Suprapubic skin (tissue), 4 donors: ENCODE measurements at regions not wholly inside any gene's neighbourhood (a gene's known extent, or its start where the extent isn't known, plus 50 kb on each side); places are given as distances from the start of the nearest gene placed in this dataset.

Experiments
- DNase-seq, 2 donors: peaks; one replicate each; pipeline ENCODE4 v3.0.0-alpha.2; 2019; ENCODE audit warnings: low spot score in 2 of 2
- H3K27ac ChIP-seq: fragments of 200-600 bp; sonication (generic); one replicate; pipeline ENCODE4 v1.5.1; 2019
- H3K27me3 ChIP-seq: fragments of 200-600 bp; sonication (generic); one replicate; pipeline ENCODE4 v1.5.1; 2019
- H3K36me3 ChIP-seq: fragments of 200-600 bp; sonication (generic); one replicate; pipeline ENCODE4 v1.5.1; 2019
- H3K4me1 ChIP-seq: fragments of 200-600 bp; sonication (generic); one replicate; pipeline ENCODE4 v1.5.1; 2019
- H3K4me3 ChIP-seq: fragments of 200-600 bp; sonication (generic); one replicate; pipeline ENCODE4 v1.5.1; 2019; ENCODE audit warnings: mild to moderate bottlenecking
- H3K9me3 ChIP-seq: fragments of 200-600 bp; sonication (generic); one replicate; pipeline ENCODE4 v1.5.1; 2019
- EP300 ChIP-seq: sonication (generic); formaldehyde crosslinking; IDR thresholded peaks from one replicate; pipeline ENCODE4 v1.6.1; 2017; ENCODE audit warnings: antibody characterized with exemption
- POLR2A ChIP-seq, 2 donors: fragments of 450-650 bp; IDR thresholded peaks; one replicate each; pipeline ENCODE4 v1.6.1; 2017; ENCODE audit warnings: antibody characterized with exemption in 2 of 2, mild to moderate bottlenecking in 2 of 2, moderate library complexity in 2 of 2
- POLR2AphosphoS5 ChIP-seq, 3 donors: sonication (generic); formaldehyde crosslinking; IDR thresholded peaks; one replicate each; pipeline ENCODE4 v1.6.1; 2017; ENCODE audit warnings: antibody characterized with exemption in 3 of 3
- WGBS: methylation state at CpG from one replicate; pipeline ENCODE4 v1.1.5; 2018; 5-methylcytosine and 5-hydroxymethylcytosine counted together
- TF ChIP-seq, protein P1 (sequence below), 2 donors: fragments of 200-600 bp in 1 of 2; fragments of 450-650 bp in 1 of 2; sonication (generic) in 1 of 2; IDR thresholded peaks; one replicate each; pipeline ENCODE4 v1.5.1; 2016 to 2019; ENCODE audit warnings: antibody characterized with exemption in 2 of 2, mild to moderate bottlenecking in 1 of 2, moderate library complexity in 1 of 2

DNA sequence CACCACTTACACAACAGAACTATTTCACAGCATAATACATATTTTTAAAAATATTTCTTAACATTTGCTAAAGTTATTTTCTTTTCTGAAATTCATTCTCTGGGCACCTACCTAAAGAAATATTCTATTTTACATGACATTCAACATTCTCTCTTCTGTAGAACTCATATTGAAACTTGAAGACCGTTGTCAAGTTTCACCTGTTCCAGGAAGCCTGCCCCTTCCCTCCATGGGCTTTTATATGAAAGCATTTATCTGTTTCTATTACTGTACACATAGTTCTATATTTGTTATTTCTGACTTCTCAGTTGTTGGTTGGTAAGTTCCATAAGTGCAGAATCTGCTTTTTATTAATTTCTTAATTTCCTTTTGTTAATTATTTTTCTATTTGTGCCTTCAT, 204.3 kb upstream of the ALCAM start:
- no peaks in the 10 kb centered on the region for H3K36me3 ChIP-seq
- 88% methylated on average over 1 of the region's 1 CpG for WGBS
- H3K27ac ChIP-seq: no peak overlapping the region
- DNase-seq: no peak
- H3K27me3 ChIP-seq: no peaks in the 10 kb centered on the region
- no peaks in the 10 kb centered on the region for H3K4me1 ChIP-seq
- TF ChIP-seq POLR2AphosphoS5 (IDR thresholded peaks at IDR 0.05) (no peak), POLR2A (IDR thresholded peaks at IDR 0.05) (no peak), EP300 (no peak)
- TF ChIP-seq, protein P1, sequence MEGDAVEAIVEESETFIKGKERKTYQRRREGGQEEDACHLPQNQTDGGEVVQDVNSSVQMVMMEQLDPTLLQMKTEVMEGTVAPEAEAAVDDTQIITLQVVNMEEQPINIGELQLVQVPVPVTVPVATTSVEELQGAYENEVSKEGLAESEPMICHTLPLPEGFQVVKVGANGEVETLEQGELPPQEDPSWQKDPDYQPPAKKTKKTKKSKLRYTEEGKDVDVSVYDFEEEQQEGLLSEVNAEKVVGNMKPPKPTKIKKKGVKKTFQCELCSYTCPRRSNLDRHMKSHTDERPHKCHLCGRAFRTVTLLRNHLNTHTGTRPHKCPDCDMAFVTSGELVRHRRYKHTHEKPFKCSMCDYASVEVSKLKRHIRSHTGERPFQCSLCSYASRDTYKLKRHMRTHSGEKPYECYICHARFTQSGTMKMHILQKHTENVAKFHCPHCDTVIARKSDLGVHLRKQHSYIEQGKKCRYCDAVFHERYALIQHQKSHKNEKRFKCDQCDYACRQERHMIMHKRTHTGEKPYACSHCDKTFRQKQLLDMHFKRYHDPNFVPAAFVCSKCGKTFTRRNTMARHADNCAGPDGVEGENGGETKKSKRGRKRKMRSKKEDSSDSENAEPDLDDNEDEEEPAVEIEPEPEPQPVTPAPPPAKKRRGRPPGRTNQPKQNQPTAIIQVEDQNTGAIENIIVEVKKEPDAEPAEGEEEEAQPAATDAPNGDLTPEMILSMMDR (IDR thresholded peaks at IDR 0.05): no peak
- H3K9me3 ChIP-seq: no peaks in the 10 kb centered on the region
- H3K4me3 ChIP-seq: no peak overlapping the region

DNA sequence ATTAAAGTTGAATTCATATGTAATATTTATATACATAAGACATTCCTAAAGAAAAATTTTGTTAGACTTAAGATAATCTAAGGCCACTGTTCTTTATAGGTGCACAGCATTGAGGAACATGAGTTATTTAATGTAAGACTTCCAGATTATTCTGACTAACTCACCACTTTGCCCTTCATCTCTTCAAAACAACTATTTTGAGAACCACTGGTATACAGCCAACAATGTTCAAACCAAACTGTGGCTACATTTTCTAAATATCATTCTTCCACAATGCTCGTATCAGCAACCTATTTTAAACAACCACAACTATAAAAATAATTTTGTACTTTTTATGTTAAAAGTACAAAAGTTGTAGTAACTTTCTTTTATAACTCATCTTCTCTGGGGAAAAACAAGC, 199.8 kb upstream of the ALCAM start:
- TF ChIP-seq, protein P1 (IDR thresholded peaks at IDR 0.05): no peak
- TF ChIP-seq EP300: no peak
- no peak for DNase-seq
- Histone ChIP-seq H3K27me3 (no peaks in the 10 kb centered on the region), H3K9me3 (no peaks in the 10 kb centered on the region), H3K36me3 (no peaks in the 10 kb centered on the region), H3K27ac (no peak overlapping the region), H3K4me1 (no peaks in the 10 kb centered on the region), H3K4me3 (no peak overlapping the region)
- 54% methylated on average over 1 of the region's 1 CpG for WGBS

DNA sequence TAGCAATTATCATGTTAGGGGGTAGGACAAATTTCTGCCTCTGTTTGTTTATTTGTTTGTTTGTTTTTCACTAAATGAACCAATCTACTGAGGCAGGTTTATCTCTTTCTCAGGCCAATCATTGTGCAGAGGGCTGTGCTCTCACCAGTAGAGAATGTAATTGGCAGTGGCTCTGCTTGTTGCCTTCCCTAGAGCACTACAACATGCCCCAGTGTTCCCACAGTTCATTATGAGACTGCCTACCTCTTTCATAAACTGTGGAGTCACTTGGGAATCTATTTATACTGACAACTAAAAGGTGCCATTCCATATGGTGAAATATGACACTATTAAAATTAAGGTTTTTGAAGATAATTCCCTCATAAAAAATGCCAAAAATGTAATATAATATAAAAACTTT, 196.3 kb upstream of the ALCAM start:
- Histone ChIP-seq H3K4me1 (no peaks in the 10 kb centered on the region), H3K27ac (no peak overlapping the region), H3K36me3 (no peaks in the 10 kb centered on the region), H3K9me3 (no peaks in the 10 kb centered on the region), H3K4me3 (no peak overlapping the region), H3K27me3 (no peaks in the 10 kb centered on the region)
- TF ChIP-seq POLR2A (IDR thresholded peaks at IDR 0.05) (no peak), EP300 (no peak), POLR2AphosphoS5 (IDR thresholded peaks at IDR 0.05) (no peak)
- DNase-seq: no peak

DNA sequence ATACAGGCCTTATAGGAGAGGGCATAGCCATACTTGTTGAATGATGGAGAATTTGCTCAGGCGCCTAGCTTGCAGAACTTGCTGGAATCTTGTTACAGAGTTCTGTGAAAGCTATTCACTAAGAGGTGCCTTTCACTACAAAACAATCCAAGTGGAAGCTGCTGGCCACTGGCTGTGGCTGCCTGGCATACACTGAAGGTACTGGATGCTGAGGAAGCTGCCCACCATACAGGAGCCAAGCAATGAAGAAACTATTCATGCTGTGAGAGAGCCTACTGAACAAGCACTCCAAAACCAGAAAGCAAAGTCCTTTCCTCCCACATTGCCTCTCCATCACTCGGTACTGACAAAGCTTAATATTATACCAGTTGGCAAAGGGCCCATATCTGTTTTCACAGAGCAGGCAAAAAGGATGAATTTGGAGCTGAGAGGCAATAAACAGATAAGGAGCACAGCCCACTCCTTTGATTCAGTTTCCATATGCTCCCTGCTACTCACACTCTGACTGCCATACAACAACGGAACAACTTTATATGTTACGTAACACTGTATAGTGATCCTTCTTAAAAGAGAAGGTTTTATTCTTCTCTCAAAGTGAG, 192.6 kb upstream of the ALCAM start:
- Histone ChIP-seq H3K4me3 (no peak overlapping the region), H3K27me3 (no peaks in the 10 kb centered on the region), H3K9me3 (no peaks in the 10 kb centered on the region), H3K36me3 (no peaks in the 10 kb centered on the region), H3K4me1 (no peaks in the 10 kb centered on the region), H3K27ac (no peak overlapping the region)
- DNase-seq: no peak
- TF ChIP-seq POLR2A (IDR thresholded peaks at IDR 0.05): no peak
- 74% methylated on average over 4 of the region's 4 CpGs for WGBS

DNA sequence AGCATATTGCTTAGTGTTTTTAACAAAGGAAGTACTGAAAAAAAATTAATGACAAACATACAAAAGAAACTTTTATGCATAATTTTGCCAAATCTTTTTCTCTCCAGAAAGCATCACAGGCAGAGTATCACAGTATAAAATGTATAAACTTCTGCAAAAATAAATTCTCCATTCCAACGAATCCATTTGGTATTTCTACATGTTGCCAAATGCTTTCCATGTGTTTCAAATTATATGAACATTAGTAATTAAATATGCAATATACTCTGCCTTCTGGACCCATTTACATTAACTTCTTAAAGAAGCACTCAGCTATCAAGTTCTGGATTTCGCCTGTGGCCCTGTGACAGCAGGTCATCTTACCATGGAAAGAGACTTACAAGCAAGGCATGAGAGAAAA, 189.1 kb upstream of the ALCAM start:
- no peaks in the 10 kb centered on the region for H3K9me3 ChIP-seq
- no peaks in the 10 kb centered on the region for H3K36me3 ChIP-seq
- no peak for DNase-seq
- no peak overlapping the region for H3K27ac ChIP-seq
- H3K27me3 ChIP-seq: no peaks in the 10 kb centered on the region
- H3K4me3 ChIP-seq: no peak overlapping the region
- no peak for TF ChIP-seq EP300
- TF ChIP-seq POLR2A (IDR thresholded peaks at IDR 0.05): no peak
- TF ChIP-seq, protein P1 (IDR thresholded peaks at IDR 0.05): no peak
- no peak for TF ChIP-seq POLR2AphosphoS5 (IDR thresholded peaks at IDR 0.05)
- H3K4me1 ChIP-seq: no peaks in the 10 kb centered on the region
- 55% methylated on average over 2 of the region's 2 CpGs for WGBS

DNA sequence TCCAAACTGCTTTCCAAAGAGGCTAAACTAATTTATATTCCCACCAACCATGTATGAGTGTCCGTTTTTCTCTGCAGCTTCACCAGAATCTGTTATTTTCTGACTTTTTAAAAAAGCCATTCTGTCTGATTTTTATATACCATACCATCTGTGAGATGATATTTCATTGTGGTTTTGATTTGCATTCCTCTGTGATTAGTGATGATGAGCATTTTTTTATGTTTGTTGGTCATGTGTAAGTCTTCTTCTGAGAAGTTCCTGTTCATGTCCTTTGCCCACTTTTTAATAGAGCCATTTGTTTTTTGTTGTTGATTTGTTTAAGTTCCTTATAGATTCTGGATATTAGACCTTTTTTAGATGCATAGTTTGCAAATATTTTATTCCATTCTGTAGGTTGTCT, 179.4 kb upstream of the ALCAM start:
- 81% methylated on average over 1 of the region's 1 CpG for WGBS
- TF ChIP-seq EP300 (no peak), POLR2A (IDR thresholded peaks at IDR 0.05) (no peak), POLR2AphosphoS5 (IDR thresholded peaks at IDR 0.05) (no peak)
- TF ChIP-seq, protein P1 (IDR thresholded peaks at IDR 0.05): no peak
- no peaks in the 10 kb centered on the region for H3K36me3 ChIP-seq
- no peaks in the 10 kb centered on the region for H3K9me3 ChIP-seq
- no peak overlapping the region for H3K4me3 ChIP-seq
- no peaks in the 10 kb centered on the region for H3K4me1 ChIP-seq
- H3K27me3 ChIP-seq: no peaks in the 10 kb centered on the region
- no peak for DNase-seq
- H3K27ac ChIP-seq: no peak overlapping the region
